Gastroesophageal sphincter (tissue), 4 donors: ENCODE measurements at regions not wholly inside any gene's neighbourhood (a gene's known extent, or its start where the extent isn't known, plus 50 kb on each side); places are given as distances from the start of the nearest gene placed in this dataset.

ENCODE experiments used
- ATAC-seq: fragments of 150-250 bp; one replicate; pipeline ENCODE4 v1.9.1; 2016; ENCODE audit warnings: mild to moderate bottlenecking, moderate library complexity
- H3K27ac ChIP-seq, 4 donors: fragments of 200-600 bp; sonication (generic) in 3 of 4; 1 replicate in 3 of 4; 2 replicates in 1 of 4; pipeline ENCODE4 v1.5.1; 2016 to 2019
- H3K27me3 ChIP-seq: fragments of 200-600 bp; sonication (generic); one replicate; pipeline ENCODE4 v1.5.1; 2019
- H3K36me3 ChIP-seq, 2 donors: fragments of 200-600 bp; sonication (generic); one replicate each; pipeline ENCODE4 v1.5.1; 2019; ENCODE audit warnings: control low read depth in 1 of 2
- H3K4me1 ChIP-seq, 3 donors: fragments of 200-600 bp; sonication (generic); 1 replicate in 2 of 3; 2 replicates in 1 of 3; pipeline ENCODE4 v1.5.1; 2016 to 2019; ENCODE audit warnings: control low read depth in 2 of 3
- H3K4me3 ChIP-seq, 2 donors: fragments of 200-600 bp; sonication (generic); one replicate each; pipeline ENCODE4 v1.5.1; 2019; ENCODE audit warnings: mild to moderate bottlenecking in 1 of 2, moderate library complexity in 1 of 2
- H3K9me3 ChIP-seq, 3 donors: fragments of 200-600 bp; sonication (generic); one replicate each; pipeline ENCODE4 v1.5.1; 2017 to 2019; ENCODE audit warnings: control low read depth in 2 of 3
- CTCF ChIP-seq, 4 experiments: fragments of 200-600 bp in 2 of 4; fragments of 450-650 bp in 2 of 4; sonication (generic) in 1 of 4; IDR thresholded peaks; one replicate each; pipeline ENCODE4 v1.5.1; 2017 to 2019; ENCODE audit warnings: antibody characterized with exemption in 4 of 4, mild to moderate bottlenecking in 2 of 4, moderate library complexity in 2 of 4
- EP300 ChIP-seq: sonication (generic); formaldehyde crosslinking; IDR thresholded peaks from one replicate; pipeline ENCODE4 v1.6.1; 2017; ENCODE audit warnings: antibody characterized with exemption, mild to moderate bottlenecking
- POLR2A ChIP-seq, 2 donors: fragments of 450-650 bp; IDR thresholded peaks; one replicate each; pipeline ENCODE4 v1.6.1; 2017; ENCODE audit warnings: antibody characterized with exemption in 2 of 2, mild to moderate bottlenecking in 2 of 2, moderate library complexity in 1 of 2
- POLR2AphosphoS5 ChIP-seq: sonication (generic); formaldehyde crosslinking; IDR thresholded peaks from one replicate; pipeline ENCODE4 v1.6.1; 2017; ENCODE audit warnings: antibody characterized with exemption
- WGBS, 2 donors: methylation state at CpG; one replicate each; pipeline ENCODE4 v1.1.5; 2018; ENCODE audit warnings: low coverage in 1 of 2; 5-methylcytosine and 5-hydroxymethylcytosine counted together

- Histone ChIP-seq H3K4me1 (no peaks in the 10 kb centered on the region), H3K27ac (no peak overlapping the region), H3K4me3 (no peak overlapping the region), H3K9me3 (no peaks in the 10 kb centered on the region), H3K27me3 (no peaks in the 10 kb centered on the region), H3K36me3 (no peaks in the 10 kb centered on the region)
- 50 to 80% methylated on average over 1 of the region's 1 CpG for WGBS, 2 donors
- TF ChIP-seq POLR2A (IDR thresholded peaks at IDR 0.05) (no peak), POLR2AphosphoS5 (no peak), EP300 (no peak), CTCF (IDR thresholded peaks at IDR 0.05) (no peak)
- ATAC-seq, result no peak
Measured at GRCh38 chr11:96967616-96968015, 577.8 kb downstream of the JRKL start.

- 71 to 82% methylated on average over 2 of the region's 2 CpGs for WGBS, 2 donors
- no peak overlapping the region for H3K27ac ChIP-seq
Measured at GRCh38 chr11:96969251-96969650, 579.4 kb downstream of the JRKL start.

GRCh38 chr11:96978751-96979150, 588.9 kb downstream of the JRKL start:
- H3K27ac ChIP-seq, result no peak overlapping the region
- TF ChIP-seq POLR2AphosphoS5, result no peak
- TF ChIP-seq POLR2A (IDR thresholded peaks at IDR 0.05), result no peak
- no peak for TF ChIP-seq CTCF (IDR thresholded peaks at IDR 0.05)
- no peak for TF ChIP-seq EP300
- H3K27me3 ChIP-seq, result no peaks in the 10 kb centered on the region
- H3K4me1 ChIP-seq, result no peaks in the 10 kb centered on the region
- H3K9me3 ChIP-seq, result no peaks in the 10 kb centered on the region
- H3K36me3 ChIP-seq, result no peaks in the 10 kb centered on the region
- H3K4me3 ChIP-seq, result no peak overlapping the region
- ATAC-seq, result no peak
- WGBS, 2 donors, result 68 to 84% methylated on average over 2 of the region's 2 CpGs

More at GRCh38 chr11:96969251-96969650, 579.4 kb downstream of the JRKL start:
- Histone ChIP-seq H3K4me1 (no peaks in the 10 kb centered on the region), H3K27me3 (no peaks in the 10 kb centered on the region), H3K9me3 (no peaks in the 10 kb centered on the region), H3K4me3 (no peak overlapping the region), H3K36me3 (no peaks in the 10 kb centered on the region)
- no peak for TF ChIP-seq EP300
- no peak for TF ChIP-seq POLR2AphosphoS5
- TF ChIP-seq CTCF (IDR thresholded peaks at IDR 0.05), result no peak
- no peak for TF ChIP-seq POLR2A (IDR thresholded peaks at IDR 0.05)
- ATAC-seq, result no peak

- H3K9me3 ChIP-seq, result no peaks in the 10 kb centered on the region
- TF ChIP-seq EP300, result no peak
- TF ChIP-seq CTCF (IDR thresholded peaks at IDR 0.05), result no peak
- TF ChIP-seq POLR2A (IDR thresholded peaks at IDR 0.05), result no peak
- TF ChIP-seq POLR2AphosphoS5, result no peak
- H3K4me3 ChIP-seq, result no peak overlapping the region
- H3K27ac ChIP-seq, result no peak overlapping the region
- WGBS, 2 donors, result 60 to 87% methylated on average over 1 of the region's 1 CpG
- no peaks in the 10 kb centered on the region for H3K36me3 ChIP-seq
- H3K4me1 ChIP-seq, result no peaks in the 10 kb centered on the region
- H3K27me3 ChIP-seq, result no peaks in the 10 kb centered on the region
- ATAC-seq, result no peak
Measured at GRCh38 chr11:96986516-96986915, 596.7 kb downstream of the JRKL start.

- 35 to 67% methylated on average over 1 to 2 of the region's 2 CpGs for WGBS, 2 donors
Measured at GRCh38 chr11:96990914-96991313, 601.1 kb downstream of the JRKL start.

More at GRCh38 chr11:96990914-96991313, 601.1 kb downstream of the JRKL start:
- no peaks in the 10 kb centered on the region for H3K27me3 ChIP-seq
- H3K4me1 ChIP-seq, result no peaks in the 10 kb centered on the region
- no peak overlapping the region for H3K27ac ChIP-seq
- TF ChIP-seq POLR2AphosphoS5, result no peak
- no peak for TF ChIP-seq CTCF (IDR thresholded peaks at IDR 0.05)
- no peak for TF ChIP-seq POLR2A (IDR thresholded peaks at IDR 0.05)
- no peak for TF ChIP-seq EP300
- H3K4me3 ChIP-seq, result no peak overlapping the region
- H3K9me3 ChIP-seq, result no peaks in the 10 kb centered on the region
- ATAC-seq, result no peak
- H3K36me3 ChIP-seq, result no peaks in the 10 kb centered on the region
